Natural killer cell (primary cell): ENCODE measurements at regions not wholly inside any gene's neighbourhood (a gene's known extent, or its start where the extent isn't known, plus 50 kb on each side); places are given as distances from the start of the nearest gene placed in this dataset.

Experiments
- ATAC-seq, 3 donors: fragments of 150-1000 bp in 2 of 3; fragments of 200-7000 bp in 1 of 3; cut with Tn5 transposase; 1 replicate in 1 of 3; 2 replicates in 2 of 3; pipeline ENCODE4 v1.10.0; 2021; ENCODE audit warnings: mild to moderate bottlenecking in 2 of 3, moderate library complexity in 2 of 3
- DNase-seq, 2 donors: peaks; one replicate each; pipeline versions ENCODE4 v3.0.0 to v3.0.0-alpha.2; 2013 to 2021; ENCODE audit warnings: mixed read lengths in 1 of 2
- H3K27ac ChIP-seq: one replicate; pipeline ENCODE4 v1.5.1; 2013; ENCODE audit warnings: mild to moderate bottlenecking, low read length
- H3K27me3 ChIP-seq: one replicate; pipeline ENCODE4 v1.6.1; 2013; ENCODE audit warnings: low read length; ENCODE audit not compliant: control insufficient read depth, insufficient read depth
- H3K36me3 ChIP-seq: one replicate; pipeline ENCODE4 v1.6.1; 2013; ENCODE audit warnings: low read length; ENCODE audit not compliant: control insufficient read depth, insufficient read depth
- H3K4me1 ChIP-seq: one replicate; pipeline ENCODE4 v1.6.1; 2013; ENCODE audit warnings: low read length; ENCODE audit not compliant: control insufficient read depth, insufficient read depth
- H3K4me3 ChIP-seq: one replicate; pipeline ENCODE4 v1.5.1; 2013; ENCODE audit warnings: low read length
- H3K9me3 ChIP-seq: one replicate; pipeline ENCODE4 v1.6.1; 2013; ENCODE audit warnings: low read length; ENCODE audit not compliant: control insufficient read depth, insufficient read depth
- H3K27ac Mint-ChIP-seq, 2 donors: one replicate each; pipeline ENCODE4 v1.8.0; 2022; ENCODE audit warnings: mild to moderate bottlenecking in 2 of 2, mixed read lengths in 2 of 2, moderate library complexity in 1 of 2
- H3K27me3 Mint-ChIP-seq, 2 donors: one replicate each; pipeline ENCODE4 v1.8.0; 2022; ENCODE audit warnings: low read depth in 2 of 2, mixed read lengths in 2 of 2
- H3K36me3 Mint-ChIP-seq: one replicate; pipeline ENCODE4 v1.8.0; 2022; ENCODE audit warnings: mixed read lengths
- H3K4me1 Mint-ChIP-seq, 2 donors: one replicate each; pipeline ENCODE4 v1.8.0; 2022; ENCODE audit warnings: mixed read lengths in 2 of 2
- H3K4me3 Mint-ChIP-seq: one replicate; pipeline ENCODE4 v1.8.0; 2022; ENCODE audit warnings: mild to moderate bottlenecking, moderate library complexity, mixed read lengths
- H3K9me3 Mint-ChIP-seq, 2 donors: one replicate each; pipeline ENCODE4 v1.8.0; 2022; ENCODE audit warnings: mixed read lengths in 2 of 2
- CTCF ChIP-seq: fragments of 200-600 bp; IDR thresholded peaks from one replicate; pipeline ENCODE4 v1.8.0; 2022; ENCODE audit warnings: antibody characterized with exemption
- WGBS: methylation state at CpG from one replicate; pipeline ENCODE4 v1.1.7; 2013; ENCODE audit warnings: missing lambda C conversion rate; ENCODE audit not compliant: insufficient coverage; 5-methylcytosine and 5-hydroxymethylcytosine counted together
- intact Hi-C: fragments of 100-400 bp; cut with micrococcal nuclease; formaldehyde crosslinking; loops from one replicate; pipeline ENCODE4 v1.14.2; 2022

- Mint-ChIP-seq H3K4me3 (no peak overlapping the region), H3K9me3 (no peaks in the 10 kb centered on the region), H3K27me3 (peaks cover 8 to 42% of the 10 kb centered on the region in 2 donors), H3K27ac (no peak overlapping the region), H3K36me3 (no peaks in the 10 kb centered on the region), H3K4me1 (no peaks in the 10 kb centered on the region)
- no peak for DNase-seq
- TF ChIP-seq CTCF, result no peak
- Histone ChIP-seq H3K9me3 (no peaks in the 10 kb centered on the region), H3K27ac (no peak overlapping the region), H3K27me3 (peaks cover 2% of the 10 kb centered on the region), H3K36me3 (no peaks in the 10 kb centered on the region), H3K4me3 (no peak overlapping the region), H3K4me1 (no peaks in the 10 kb centered on the region)
- intact Hi-C loops, result no loop called here
- no peak for ATAC-seq
These were observed 444.0 kb downstream of the NPHP4 start for GRCh38 chr1:5548266-5548665.

GRCh38 chr1:5543235-5543634 is 449.0 kb downstream of the NPHP4 start:
- no peaks in the 10 kb centered on the region for H3K9me3 Mint-ChIP-seq
- H3K4me1 Mint-ChIP-seq, result no peaks in the 10 kb centered on the region
- no peak overlapping the region for H3K4me3 Mint-ChIP-seq
- Histone ChIP-seq H3K27ac (no peak overlapping the region), H3K27me3 (no peaks in the 10 kb centered on the region), H3K9me3 (no peaks in the 10 kb centered on the region), H3K4me3 (no peak overlapping the region), H3K36me3 (no peaks in the 10 kb centered on the region), H3K4me1 (no peaks in the 10 kb centered on the region)
- H3K27ac Mint-ChIP-seq, result no peak overlapping the region
- intact Hi-C loops, result no loop called here
- no peaks in the 10 kb centered on the region for H3K36me3 Mint-ChIP-seq
- H3K27me3 Mint-ChIP-seq, result peaks cover 14 to 48% of the 10 kb centered on the region in 2 donors
- DNase-seq, result no peak
- ATAC-seq, result no peak
- TF ChIP-seq CTCF, result no peak
- 96% methylated on average over 5 of the region's 5 CpGs for WGBS

GRCh38 chr1:5532811-5533210 is 459.4 kb downstream of the NPHP4 start:
- 77% methylated on average over 3 of the region's 3 CpGs for WGBS
- H3K4me3 Mint-ChIP-seq, result no peak overlapping the region

More at GRCh38 chr1:5532811-5533210, 459.4 kb downstream of the NPHP4 start:
- H3K27ac Mint-ChIP-seq, result no peak overlapping the region
- H3K27ac ChIP-seq, result no peak overlapping the region
- H3K4me1 ChIP-seq, result no peaks in the 10 kb centered on the region
- H3K36me3 ChIP-seq, result no peaks in the 10 kb centered on the region
- peaks cover 2 to 3% of the 10 kb centered on the region in 2 donors for H3K9me3 Mint-ChIP-seq
- no peak overlapping the region for H3K4me3 ChIP-seq
- ATAC-seq, result no peak
- intact Hi-C loops, result no loop called here
- no peaks in the 10 kb centered on the region for H3K36me3 Mint-ChIP-seq
- TF ChIP-seq CTCF, result no peak
- DNase-seq, result no peak
- H3K27me3 Mint-ChIP-seq, result peaks cover 9 to 13% of the 10 kb centered on the region in 2 donors
- peaks cover 2% of the 10 kb centered on the region for H3K27me3 ChIP-seq
- peaks cover 6% of the 10 kb centered on the region for H3K9me3 ChIP-seq
- H3K4me1 Mint-ChIP-seq, result no peaks in the 10 kb centered on the region
